GM12874 (cell line): ENCODE measurements at regions not wholly inside any gene's neighbourhood (a gene's known extent, or its start where the extent isn't known, plus 50 kb on each side); places are given as distances from the start of the nearest gene placed in this dataset.

Experiments used
- TF ChIP-seq, protein P1 (sequence below): IDR thresholded peaks from 2 replicates; pipeline ENCODE4 v1.5.1; 2011; ENCODE audit warnings: low read depth, mild to moderate bottlenecking, control low read depth, low read length, moderate library complexity; ENCODE audit not compliant: insufficient read depth

DNA sequence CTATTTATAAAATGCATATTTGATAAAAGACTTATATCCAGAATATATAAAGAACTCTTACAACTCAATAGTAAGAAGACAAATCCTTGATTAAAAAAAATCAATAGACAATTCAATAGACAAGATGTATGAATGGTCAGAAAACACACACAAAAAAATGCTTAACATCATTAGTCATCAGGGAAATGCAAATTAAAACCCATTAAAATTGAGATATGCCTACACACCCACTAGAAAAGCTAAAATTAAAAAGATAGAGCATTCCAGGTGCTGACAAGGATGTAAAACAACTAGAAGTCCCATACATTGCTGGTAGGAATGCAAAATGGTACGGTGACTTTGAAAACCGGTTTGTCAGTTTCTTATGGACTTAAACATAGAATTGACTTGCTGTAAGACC, 127.1 kb downstream of the TFAP2B start:
- TF ChIP-seq, protein P1, sequence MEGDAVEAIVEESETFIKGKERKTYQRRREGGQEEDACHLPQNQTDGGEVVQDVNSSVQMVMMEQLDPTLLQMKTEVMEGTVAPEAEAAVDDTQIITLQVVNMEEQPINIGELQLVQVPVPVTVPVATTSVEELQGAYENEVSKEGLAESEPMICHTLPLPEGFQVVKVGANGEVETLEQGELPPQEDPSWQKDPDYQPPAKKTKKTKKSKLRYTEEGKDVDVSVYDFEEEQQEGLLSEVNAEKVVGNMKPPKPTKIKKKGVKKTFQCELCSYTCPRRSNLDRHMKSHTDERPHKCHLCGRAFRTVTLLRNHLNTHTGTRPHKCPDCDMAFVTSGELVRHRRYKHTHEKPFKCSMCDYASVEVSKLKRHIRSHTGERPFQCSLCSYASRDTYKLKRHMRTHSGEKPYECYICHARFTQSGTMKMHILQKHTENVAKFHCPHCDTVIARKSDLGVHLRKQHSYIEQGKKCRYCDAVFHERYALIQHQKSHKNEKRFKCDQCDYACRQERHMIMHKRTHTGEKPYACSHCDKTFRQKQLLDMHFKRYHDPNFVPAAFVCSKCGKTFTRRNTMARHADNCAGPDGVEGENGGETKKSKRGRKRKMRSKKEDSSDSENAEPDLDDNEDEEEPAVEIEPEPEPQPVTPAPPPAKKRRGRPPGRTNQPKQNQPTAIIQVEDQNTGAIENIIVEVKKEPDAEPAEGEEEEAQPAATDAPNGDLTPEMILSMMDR: no peak

DNA sequence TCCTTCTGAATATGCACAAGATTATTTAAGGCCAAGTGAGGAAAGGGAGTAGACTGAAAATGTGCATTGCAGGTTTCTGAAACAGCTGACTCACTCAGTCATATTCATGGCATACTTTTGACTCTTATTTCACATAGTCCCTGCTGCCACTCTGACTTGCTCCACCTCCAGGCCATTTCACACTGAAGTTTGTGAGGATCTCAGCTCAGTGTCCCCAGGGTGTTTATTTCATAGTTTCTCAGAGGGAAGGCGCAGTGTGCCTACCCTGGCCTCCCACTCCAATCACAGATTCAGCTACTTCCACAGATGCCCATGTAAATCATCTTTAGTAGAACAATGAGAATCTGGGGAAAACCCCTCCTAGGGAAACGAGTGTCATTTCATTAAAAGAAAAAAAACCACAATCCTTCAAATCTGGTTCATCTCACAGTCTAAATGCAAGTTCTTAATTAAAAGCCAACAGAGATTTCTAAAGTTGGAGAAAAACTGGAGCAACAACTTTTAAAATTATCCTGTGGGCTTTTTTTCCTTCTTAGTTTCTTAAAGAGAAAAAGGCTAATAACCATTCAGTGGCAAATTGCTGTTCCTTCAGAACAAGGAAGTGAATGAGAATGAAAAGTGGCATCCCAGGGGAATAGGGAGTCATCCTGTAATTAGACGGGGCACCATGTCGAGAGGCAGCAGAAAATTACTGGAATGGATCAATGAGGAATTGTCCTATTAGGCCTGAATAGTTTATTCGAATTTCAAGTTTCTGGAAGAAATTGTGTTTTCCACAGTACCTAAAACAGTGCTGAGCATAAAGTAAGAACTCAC, 133.6 kb downstream of the TFAP2B start:
- TF ChIP-seq, protein P1: no peak

DNA sequence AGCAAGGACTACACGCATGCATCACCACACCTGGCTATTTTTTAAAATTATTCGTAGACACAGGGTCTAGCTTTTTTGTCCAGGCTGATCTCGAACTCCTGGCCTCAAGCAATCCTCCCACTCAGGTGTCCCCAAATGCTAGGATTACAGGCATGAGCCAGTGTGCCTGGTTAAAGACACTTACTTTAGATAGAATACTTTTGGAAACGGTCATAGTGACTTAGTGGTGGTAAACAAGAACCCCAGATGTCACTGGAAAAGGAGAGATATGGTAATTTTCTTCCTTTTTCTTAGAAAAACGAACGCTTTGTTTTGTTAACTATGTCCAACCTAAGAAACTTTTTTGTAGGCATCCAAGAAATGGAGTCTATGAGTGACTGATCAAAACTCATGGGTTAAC, 137.3 kb downstream of the TFAP2B start:
- TF ChIP-seq, protein P1: no peak

DNA sequence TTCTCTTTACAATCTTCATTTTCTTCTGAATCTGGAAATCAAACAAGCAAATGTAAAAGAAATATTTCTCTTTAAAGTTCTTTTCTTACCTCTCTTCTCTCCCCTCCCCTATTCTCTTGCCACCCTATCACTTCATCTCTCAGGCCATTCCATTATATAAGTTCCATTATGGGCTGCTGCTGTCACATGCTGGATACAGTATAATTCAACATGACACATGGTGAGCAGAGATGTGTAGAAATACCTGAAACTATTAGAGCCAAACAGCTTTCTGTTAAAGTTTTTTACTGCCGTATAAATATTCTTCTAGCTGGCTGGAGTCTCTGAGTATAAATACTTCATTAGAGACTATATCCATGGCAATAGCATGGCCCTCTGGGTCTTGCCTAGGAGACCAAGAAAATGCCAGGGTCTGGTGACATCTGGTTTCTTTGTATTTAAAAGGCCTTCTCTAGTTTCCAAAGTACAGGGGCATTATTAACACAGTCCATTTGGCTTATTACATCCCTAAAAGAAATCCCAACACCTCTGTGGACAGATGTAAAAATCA, 139.6 kb downstream of the TFAP2B start:
- TF ChIP-seq, protein P1: no peak

DNA sequence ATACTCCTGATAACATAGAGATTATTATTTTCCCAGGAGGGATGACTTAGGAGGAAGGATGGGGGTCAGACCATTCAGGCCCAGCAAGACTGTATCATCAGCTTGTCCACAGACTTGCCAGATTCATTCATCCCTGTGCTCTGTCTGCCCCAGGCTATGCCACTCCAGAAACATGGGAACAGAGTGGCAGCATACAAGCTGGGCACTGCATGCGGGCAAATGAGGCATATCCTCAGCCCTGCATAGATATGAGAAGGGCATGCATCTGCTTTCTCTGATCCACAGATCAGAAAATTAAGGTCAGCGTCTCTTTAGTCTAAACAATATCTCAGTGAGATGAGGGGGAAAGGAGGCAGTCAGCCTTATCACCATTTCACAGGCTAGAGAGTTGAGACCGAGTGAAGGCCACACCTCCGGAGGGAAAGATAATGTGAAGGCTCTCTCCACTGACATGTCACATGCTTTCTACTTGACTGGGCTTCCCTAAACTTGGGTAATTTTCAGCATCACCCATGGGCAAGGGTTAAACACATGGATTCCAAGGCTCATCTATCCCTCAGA, 140.5 kb downstream of the TFAP2B start:
- TF ChIP-seq, protein P1: no peak

DNA sequence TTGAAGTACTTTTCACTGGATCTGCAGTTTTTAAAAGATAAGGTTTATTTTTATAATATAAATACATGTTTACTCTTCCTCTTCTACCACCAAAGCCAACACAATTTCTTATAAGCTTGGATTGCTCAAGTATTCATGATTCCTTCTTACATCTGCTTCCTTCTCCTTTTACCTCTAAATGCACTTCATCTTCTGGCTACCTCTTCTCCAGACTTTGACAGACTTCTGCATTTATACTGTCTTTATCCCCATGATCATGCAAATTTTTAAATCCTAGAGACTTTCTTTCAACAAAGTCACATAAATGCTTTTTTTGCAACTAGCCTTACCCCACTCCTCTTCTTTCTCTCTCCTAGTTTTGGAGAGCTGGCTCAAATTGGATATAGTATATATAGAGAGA, 142.9 kb downstream of the TFAP2B start:
- TF ChIP-seq, protein P1: no peak

DNA sequence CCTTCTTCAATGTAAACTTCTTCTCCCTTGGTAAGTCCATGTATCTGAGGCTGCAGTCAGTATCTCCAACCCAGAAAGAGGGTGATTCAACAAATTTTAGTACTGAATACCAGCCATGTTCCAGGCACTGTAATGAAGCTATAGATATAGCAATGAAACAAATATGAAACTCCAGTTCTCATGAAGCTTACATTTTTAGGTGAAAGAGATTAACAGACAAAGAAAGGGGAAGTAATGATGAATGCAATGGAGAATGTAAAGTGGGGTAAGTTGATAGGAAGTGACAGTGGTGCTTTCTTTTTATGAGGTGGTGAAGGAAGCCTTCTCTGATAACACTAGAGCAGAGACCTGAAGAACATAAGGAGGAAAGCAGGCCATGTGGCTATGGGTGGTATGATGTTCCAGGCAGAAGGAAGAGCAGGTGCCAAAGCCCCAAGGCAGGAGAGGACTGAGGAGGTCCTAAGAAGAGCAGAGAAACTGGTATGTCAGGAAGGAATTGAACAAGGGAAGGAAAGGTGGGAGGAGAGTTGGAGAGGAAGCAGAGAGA, 143.6 kb downstream of the TFAP2B start:
- TF ChIP-seq, protein P1: no peak
